Right ventricle myocardium inferior (tissue), 1 donor: ENCODE measurements at regions not wholly inside any gene's neighbourhood (a gene's known extent, or its start where the extent isn't known, plus 50 kb on each side); places are given as distances from the start of the nearest gene placed in this dataset.

ENCODE experiments used
- ATAC-seq: fragments of 200-7000 bp; cut with Tn5 transposase; one replicate; pipeline ENCODE4 v1.9.1; 2020; ENCODE audit warnings: mild to moderate bottlenecking, moderate library complexity
- DNase-seq: peaks from one replicate; pipeline ENCODE4 v3.0.0; 2021; ENCODE audit errors: missing footprints
- intact Hi-C: fragments of 100-400 bp; cut with DNase I; formaldehyde crosslinking; loops from one replicate; pipeline ENCODE4 v1.11.0; 2022
- donor health status: DM: no; HTN: yes; CAD: no; lungs with severe emphysema.

- DNase-seq (no peak), ATAC-seq (no peak)
- intact Hi-C loops, result no loop called here
Measured at GRCh38 chr12:29962276-29963035, 178.7 kb upstream of the TMTC1 start.

GRCh38 chr12:29961231-29961630 lies 177.5 kb upstream of the TMTC1 start:
- intact Hi-C loops, result no loop called here
- DNase-seq (no peak), ATAC-seq (no peak)

- DNase-seq, result no peak
Measured at GRCh38 chr12:29960122-29960521, 176.4 kb upstream of the TMTC1 start.

GRCh38 chr12:29957835-29958234 lies 174.1 kb upstream of the TMTC1 start:
- DNase-seq (no peak), ATAC-seq (no peak)
- intact Hi-C loops, result no loop called here

More at GRCh38 chr12:29960122-29960521, 176.4 kb upstream of the TMTC1 start:
- ATAC-seq, result no peak
- intact Hi-C loops, result no loop called here

GRCh38 chr12:29945904-29946303 lies 162.2 kb upstream of the TMTC1 start:
- DNase-seq (no peak), ATAC-seq (no peak)
- intact Hi-C loops, result no loop called here

- intact Hi-C loops, result no loop called here
- DNase-seq, result no peak
- no peak for ATAC-seq
Measured at GRCh38 chr12:29944269-29945000, 160.7 kb upstream of the TMTC1 start.

GRCh38 chr12:29943683-29944082 lies 159.9 kb upstream of the TMTC1 start:
- DNase-seq (no peak), ATAC-seq (no peak)
- intact Hi-C loops, result no loop called here

GRCh38 chr12:29940811-29941210 lies 157.1 kb upstream of the TMTC1 start:
- no peak for DNase-seq
- intact Hi-C loops, result no loop called here

GRCh38 chr12:29930503-29930902 lies 146.8 kb upstream of the TMTC1 start:
- ATAC-seq, result no peak
- intact Hi-C loops, result no loop called here
- no peak for DNase-seq

More at GRCh38 chr12:29940811-29941210, 157.1 kb upstream of the TMTC1 start:
- no peak for ATAC-seq

- DNase-seq, result no peak
- no peak for ATAC-seq
- intact Hi-C loops, result no loop called here
Measured at GRCh38 chr12:29929295-29929694, 145.6 kb upstream of the TMTC1 start.

GRCh38 chr12:29921307-29921706 lies 137.6 kb upstream of the TMTC1 start:
- ATAC-seq (no peak), DNase-seq (no peak)
- intact Hi-C loops, result no loop called here

- no peak for ATAC-seq
- DNase-seq, result no peak
- intact Hi-C loops, result no loop called here
Measured at GRCh38 chr12:29908157-29908556, 124.4 kb upstream of the TMTC1 start.

GRCh38 chr12:29907461-29907860 lies 123.7 kb upstream of the TMTC1 start:
- intact Hi-C loops, result no loop called here
- ATAC-seq (no peak), DNase-seq (no peak)

- DNase-seq, result no peak
- ATAC-seq, result no peak
- intact Hi-C loops, result no loop called here
Measured at GRCh38 chr12:29902043-29902442, 118.3 kb upstream of the TMTC1 start.

GRCh38 chr12:29901585-29901984 lies 117.8 kb upstream of the TMTC1 start:
- no peak for ATAC-seq
- intact Hi-C loops, result no loop called here

GRCh38 chr12:29899212-29899931 lies 115.6 kb upstream of the TMTC1 start:
- no peak for DNase-seq
- no peak for ATAC-seq
- intact Hi-C loops, result no loop called here

More at GRCh38 chr12:29901585-29901984, 117.8 kb upstream of the TMTC1 start:
- DNase-seq, result no peak

GRCh38 chr12:29895966-29896365 lies 112.2 kb upstream of the TMTC1 start:
- no peak for DNase-seq
- no peak for ATAC-seq
- intact Hi-C loops, result no loop called here

- intact Hi-C loops, result no loop called here
- DNase-seq (no peak), ATAC-seq (no peak)
Measured at GRCh38 chr12:29893002-29893401, 109.3 kb upstream of the TMTC1 start.

GRCh38 chr12:29891792-29892191 lies 108.0 kb upstream of the TMTC1 start:
- no peak for DNase-seq
- intact Hi-C loops, result no loop called here
- no peak for ATAC-seq

- ATAC-seq (no peak), DNase-seq (no peak)
- intact Hi-C loops, result loop anchor here (10.0 kb wide), 2 partner anchors 105 to 345 kb away; partner anchors contain the start of gene TMTC1
Measured at GRCh38 chr12:29889737-29890136, 106.0 kb upstream of the TMTC1 start.
